SK-N-SH (cell line): ENCODE measurements at regions not wholly inside any gene's neighbourhood (a gene's known extent, or its start where the extent isn't known, plus 50 kb on each side); places are given as distances from the start of the nearest gene placed in this dataset.

Experiments used
- CTCF ChIA-PET: fragments of 300-600, 350-600 bp; formaldehyde crosslinking; extraction: SDS; loops from one replicate; lab custom pipeline; 2021; lab: Yijun Ruan, JAX
- POLR2A ChIA-PET: fragments of 350-600 bp; sonication (Branson Sonifier 250); formaldehyde crosslinking; extraction: SDS; loops from one replicate; lab custom pipeline; 2020; ENCODE audit warnings: antibody characterized with exemption, inconsistent platforms; lab: Yijun Ruan, JAX
- DNase-seq: peaks from one replicate; pipeline ENCODE4 v3.0.0; 2012
- H2AFZ ChIP-seq: fragments of 200-600 bp; sonication (generic); 2 replicates; pipeline ENCODE4 v1.8.1; 2016; ENCODE audit warnings: antibody characterized with exemption, mild to moderate bottlenecking, low read depth
- H3F3A ChIP-seq: fragments of 200-600 bp; sonication (generic); replicated peaks from 2 replicates; pipeline ENCODE3; 2016; ENCODE audit warnings: antibody characterized with exemption, mild to moderate bottlenecking; ENCODE audit not compliant: insufficient read depth
- H3K27ac ChIP-seq, 2 experiments: fragments of 200-500 bp in 1 of 2; fragments of 200-600 bp in 1 of 2; sonication (Bioruptor generic) in 1 of 2; sonication (generic), shearing (Covaris generic) in 1 of 2; 2 replicates each; pipeline versions ENCODE4 v1.5.1 to v1.6.1; 2014 to 2016; ENCODE audit warnings: low read depth in 2 of 2, inconsistent platforms in 1 of 2, low read length in 1 of 2, mild to moderate bottlenecking in 1 of 2, mixed read lengths in 1 of 2
- H3K27me3 ChIP-seq: fragments of 200-600 bp; sonication (generic), shearing (Covaris generic); 2 replicates; pipeline ENCODE4 v1.6.1; 2016; ENCODE audit warnings: mixed run types; ENCODE audit not compliant: insufficient read depth
- H3K36me3 ChIP-seq, 2 experiments: fragments of 200-500 bp in 1 of 2; fragments of 200-600 bp in 1 of 2; sonication (Bioruptor generic) in 1 of 2; sonication (generic) in 1 of 2; replicated peaks in 1 of 2; 2 replicates each; pipeline versions ENCODE3 to v1.5.1; 2014 to 2016; ENCODE audit warnings: low read length in 1 of 2, mild to moderate bottlenecking in 1 of 2; ENCODE audit not compliant: insufficient read depth in 2 of 2, control insufficient read depth in 1 of 2
- H3K4me1 ChIP-seq, 2 experiments: fragments of 200-500 bp in 1 of 2; fragments of 200-600 bp in 1 of 2; sonication (Bioruptor generic) in 1 of 2; sonication (generic), shearing (Covaris generic) in 1 of 2; 2 replicates each; pipeline versions ENCODE4 v1.5.1 to v1.6.1; 2014 to 2016; ENCODE audit warnings: low read depth in 1 of 2, low read length in 1 of 2, mixed run types in 1 of 2; ENCODE audit not compliant: insufficient read depth in 2 of 2, control insufficient read depth in 1 of 2
- H3K4me2 ChIP-seq: fragments of 200-600 bp; sonication (generic), shearing (Covaris generic); 2 replicates; pipeline ENCODE4 v1.6.1; 2017; ENCODE audit warnings: mixed run types
- H3K4me3 ChIP-seq, 2 experiments: fragments of 200-500 bp in 1 of 2; fragments of 200-600 bp in 1 of 2; sonication (Bioruptor generic) in 1 of 2; sonication (generic), shearing (Covaris generic) in 1 of 2; 2 replicates each; pipeline versions ENCODE4 v1.5.1 to v1.8.1; 2014 to 2016; ENCODE audit warnings: low read depth in 2 of 2, inconsistent platforms in 1 of 2, low read length in 1 of 2, mild to moderate bottlenecking in 1 of 2, mixed read lengths in 1 of 2, moderate library complexity in 1 of 2
- H3K79me2 ChIP-seq: fragments of 200-600 bp; sonication (generic); 2 replicates; pipeline ENCODE4 v1.8.1; 2017; ENCODE audit warnings: mild to moderate bottlenecking; ENCODE audit not compliant: insufficient read depth
- H3K9ac ChIP-seq: fragments of 200-600 bp; sonication (generic); 2 replicates; pipeline ENCODE4 v1.6.1; 2017; ENCODE audit warnings: mixed run types
- H3K9me2 ChIP-seq: fragments of 200-600 bp; sonication (generic); 2 replicates; pipeline ENCODE4 v1.6.1; 2017; ENCODE audit warnings: mixed run types
- H3K9me3 ChIP-seq: fragments of 200-600 bp; sonication (generic); 2 replicates; pipeline ENCODE4 v1.6.1; 2017; ENCODE audit warnings: mixed run types, mild to moderate bottlenecking, moderate library complexity
- H4K20me1 ChIP-seq: fragments of 200-600 bp; sonication (generic); 2 replicates; pipeline ENCODE4 v1.6.1; 2017; ENCODE audit warnings: mild to moderate bottlenecking, mixed run types; ENCODE audit not compliant: insufficient read depth
- CHD2 ChIP-seq: fragments of 150-350 bp; IDR thresholded peaks from 2 replicates; pipeline ENCODE4 v1.6.1; 2018; ENCODE audit warnings: low read length; ENCODE audit not compliant: partially characterized antibody
- FOXM1 ChIP-seq: IDR thresholded peaks from 2 replicates; pipeline ENCODE4 v1.4.0; 2012; ENCODE audit warnings: low read depth, mild to moderate bottlenecking
- GATA2 ChIP-seq: sonication (generic); formaldehyde crosslinking; IDR thresholded peaks from 2 replicates; pipeline ENCODE4 v1.5.0; 2020; ENCODE audit warnings: mild to moderate bottlenecking, missing genetic modification reagents
- MAX ChIP-seq: IDR thresholded peaks from 2 replicates; pipeline ENCODE4 v1.4.0; 2012; ENCODE audit warnings: low read depth
- MXI1 ChIP-seq: IDR thresholded peaks from 2 replicates; pipeline ENCODE4 v1.6.1; 2012; ENCODE audit warnings: mild to moderate bottlenecking, low read depth, low read length, improper control_type of control experiment
- NFIC ChIP-seq: IDR thresholded peaks from 2 replicates; pipeline ENCODE4 v1.4.0; 2012; ENCODE audit warnings: borderline replicate concordance
- PBX3 ChIP-seq: IDR thresholded peaks from 2 replicates; pipeline ENCODE4; 2012
- POLR2AphosphoS5 ChIP-seq: IDR thresholded peaks from 2 replicates; pipeline ENCODE4 v1.6.1; 2012; ENCODE audit warnings: low read depth, low read length
- RCOR1 ChIP-seq: fragments of 150-350 bp; IDR thresholded peaks from 2 replicates; pipeline ENCODE4 v1.6.1; 2017; ENCODE audit warnings: antibody characterized with exemption, low read length
- REST ChIP-seq: IDR thresholded peaks from 2 replicates; pipeline ENCODE4 v1.6.1; 2012; ENCODE audit warnings: mild to moderate bottlenecking, low read depth, low read length, moderate library complexity
- RFX5 ChIP-seq: IDR thresholded peaks from 2 replicates; pipeline ENCODE4 v1.6.1; 2012; ENCODE audit warnings: mild to moderate bottlenecking, improper control_type of control experiment, low read length
- RXRA ChIP-seq: IDR thresholded peaks from 2 replicates; pipeline ENCODE4 v1.4.0; 2012; ENCODE audit warnings: low read depth, mild to moderate bottlenecking, borderline replicate concordance
- TEAD4 ChIP-seq: IDR thresholded peaks from 2 replicates; pipeline ENCODE4 v1.4.0; 2012; ENCODE audit warnings: mild to moderate bottlenecking, borderline replicate concordance; ENCODE audit not compliant: insufficient read depth
- WGBS: methylation state at CpG from one replicate; pipeline ENCODE4 v1.1.6; 2017; ENCODE audit warnings: low lambda C conversion rate; 5-methylcytosine and 5-hydroxymethylcytosine counted together
- TF ChIP-seq, protein P1 (sequence below): IDR thresholded peaks from 2 replicates; pipeline ENCODE4 v1.4.0; 2012; ENCODE audit warnings: low read depth, borderline replicate concordance

DNA sequence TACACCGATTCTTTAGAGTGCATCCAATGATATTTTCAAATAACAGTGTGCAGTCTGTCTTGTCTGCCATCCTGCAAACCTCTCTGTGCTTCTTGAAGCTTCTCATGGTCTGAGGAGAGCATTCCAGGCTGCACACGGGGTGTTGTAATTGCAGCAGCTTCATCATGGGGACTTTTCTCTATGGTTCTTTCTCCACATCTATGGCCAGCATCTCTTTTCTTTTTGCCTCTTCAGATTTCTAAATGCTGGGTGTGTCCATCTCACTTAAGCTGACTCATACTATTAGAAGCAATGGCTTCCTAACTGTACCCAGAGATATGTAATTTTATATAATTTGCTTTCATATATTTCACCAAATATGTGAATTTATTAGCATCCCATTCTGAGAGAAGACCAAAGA is 63.8 kb upstream of the EPHB3 start:
- H3K9me3 ChIP-seq: no peaks in the 10 kb centered on the region
- H3K4me1 ChIP-seq: no peaks in the 10 kb centered on the region
- ChIA-PET POLR2A (no interaction called here), CTCF (interaction anchor here (0.9 to 4.4 kb wide), 3 partner anchors 16 to 126 kb away, joined by 3 to 21 read pairs (median 8); no protein-coding TSS in a partner anchor)
- 50% methylated on average over 2 of the region's 2 CpGs for WGBS
- H3K36me3 ChIP-seq: no peaks in the 10 kb centered on the region
- no peak overlapping the region for H3K9ac ChIP-seq
- DNase-seq: no peak
- no peak overlapping the region for H3K27ac ChIP-seq
- H3K4me2 ChIP-seq: no peak overlapping the region
- TF ChIP-seq NFIC: no peak
- no peak for TF ChIP-seq GATA2 (CRISPR knock-in tag)
- no peak for TF ChIP-seq CHD2
- no peak for TF ChIP-seq POLR2AphosphoS5
- no peak for TF ChIP-seq REST
- TF ChIP-seq RFX5: no peak
- TF ChIP-seq FOXM1: no peak
- no peak for TF ChIP-seq RXRA
- TF ChIP-seq MAX: no peak
- H3K79me2 ChIP-seq: no peaks in the 10 kb centered on the region
- H4K20me1 ChIP-seq: no peaks in the 10 kb centered on the region
- H2AFZ ChIP-seq: no peak overlapping the region
- peaks cover 40% of the 10 kb centered on the region for H3K27me3 ChIP-seq
- no peaks in the 10 kb centered on the region for H3K9me2 ChIP-seq
- no peaks in the 10 kb centered on the region for H3F3A ChIP-seq
- no peak overlapping the region for H3K4me3 ChIP-seq

- no peaks in the 10 kb centered on the region for H3F3A ChIP-seq
- POLR2A ChIA-PET: no interaction called here
- no peak for DNase-seq
- TF ChIP-seq TEAD4 (no peak), PBX3 (no peak), REST (no peak), RCOR1 (no peak), MXI1 (no peak)
- TF ChIP-seq, protein P1, sequence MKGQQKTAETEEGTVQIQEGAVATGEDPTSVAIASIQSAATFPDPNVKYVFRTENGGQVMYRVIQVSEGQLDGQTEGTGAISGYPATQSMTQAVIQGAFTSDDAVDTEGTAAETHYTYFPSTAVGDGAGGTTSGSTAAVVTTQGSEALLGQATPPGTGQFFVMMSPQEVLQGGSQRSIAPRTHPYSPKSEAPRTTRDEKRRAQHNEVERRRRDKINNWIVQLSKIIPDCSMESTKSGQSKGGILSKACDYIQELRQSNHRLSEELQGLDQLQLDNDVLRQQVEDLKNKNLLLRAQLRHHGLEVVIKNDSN: no peak
- H3K27me3 ChIP-seq: peaks cover 27% of the 10 kb centered on the region
- H3K79me2 ChIP-seq: no peaks in the 10 kb centered on the region
- no peaks in the 10 kb centered on the region for H3K9me2 ChIP-seq
- H3K4me2 ChIP-seq: no peak overlapping the region
- no peaks in the 10 kb centered on the region for H3K36me3 ChIP-seq
- H3K9ac ChIP-seq: no peak overlapping the region
- H3K27ac ChIP-seq: no peak overlapping the region
- no peaks in the 10 kb centered on the region for H3K4me1 ChIP-seq
- no peaks in the 10 kb centered on the region; the same call in 1 of the 2 replicates for H3K9me3 ChIP-seq
- CTCF ChIA-PET: interaction anchor here (0.9 to 4.4 kb wide), 4 partner anchors 15 to 677 kb away, joined by 3 to 21 read pairs (median 6); no protein-coding TSS in a partner anchor
- H4K20me1 ChIP-seq: no peaks in the 10 kb centered on the region
- no peak overlapping the region for H2AFZ ChIP-seq
- 9% methylated on average over 11 of the region's 12 CpGs for WGBS
- no peak overlapping the region for H3K4me3 ChIP-seq
Measured at GRCh38 chr3:184498986-184499606, 62.5 kb upstream of the EPHB3 start.
